ENCODE measurements at regions not wholly inside any gene's neighbourhood (a gene's known extent, or its start where the extent isn't known, plus 50 kb on each side); places are given as distances from the start of the nearest gene placed in this dataset.

DNA sequence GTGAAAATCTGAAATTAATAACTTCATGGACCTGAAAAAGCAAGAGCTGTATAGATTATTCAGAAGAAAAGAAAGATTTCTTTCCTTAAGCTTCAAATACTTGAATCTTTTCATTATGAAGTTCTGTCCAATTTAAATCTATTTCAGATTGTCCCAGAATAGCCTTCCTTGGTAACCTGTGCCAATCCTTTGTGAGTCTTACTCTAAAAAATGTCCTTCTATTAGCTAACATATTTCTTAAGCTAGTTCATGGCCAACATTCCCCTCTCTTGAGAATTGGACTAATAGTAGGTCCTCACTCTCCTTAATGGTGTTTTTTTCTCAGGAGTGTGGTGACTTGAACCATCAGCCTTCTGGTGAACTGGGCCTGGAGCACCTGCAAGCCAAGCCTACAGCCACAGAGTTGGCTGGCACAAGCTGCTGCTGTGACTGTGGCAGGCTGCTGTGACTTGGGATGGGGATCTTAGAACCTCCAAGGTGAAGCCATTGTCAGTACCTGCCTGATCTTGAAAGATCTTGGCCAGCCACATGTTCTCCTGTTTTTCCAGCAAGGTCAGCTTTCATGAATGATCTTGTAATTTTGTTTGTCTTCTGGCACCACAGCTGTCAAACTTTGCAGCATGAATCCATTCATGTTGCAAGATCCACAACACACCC lies 262.6 kb upstream of the MAP3K1 start:
- Histone ChIP-seq H3K9me2 (ENCODE audit: insufficient read depth, low read length) (no peaks in the 10 kb centered on the region), H3K79me2 (replicated peaks; ENCODE audit: insufficient read depth, low read length) (no peaks in the 10 kb centered on the region), H3K27me3 (ENCODE audit: insufficient read depth, low read depth, low read length) (no peaks in the 10 kb centered on the region), H3F3A (ENCODE audit: insufficient read depth, low read length, poor library complexity, severe bottlenecking) (no peaks in the 10 kb centered on the region), H3K4me2 (ENCODE audit: low read length) (no peak overlapping the region), H3K9me3 (ENCODE audit: low read length) (no peaks in the 10 kb centered on the region), H3K9ac (ENCODE audit: low read length) (no peak overlapping the region), H4K20me1 (ENCODE audit: insufficient read depth) (no peaks in the 10 kb centered on the region), H3K27ac (ENCODE audit: low read length) (no peak overlapping the region), H2AFZ (ENCODE audit: low read depth, low read length) (no peak overlapping the region), H3K4me3 (ENCODE audit: low read length) (no peak overlapping the region), H3K36me3 (ENCODE audit: insufficient read depth, low read length) (no peaks in the 10 kb centered on the region)
- TF ChIP-seq POLR2AphosphoS5 (IDR thresholded peaks at IDR 0.05), result no peak
- TF ChIP-seq, protein P1, sequence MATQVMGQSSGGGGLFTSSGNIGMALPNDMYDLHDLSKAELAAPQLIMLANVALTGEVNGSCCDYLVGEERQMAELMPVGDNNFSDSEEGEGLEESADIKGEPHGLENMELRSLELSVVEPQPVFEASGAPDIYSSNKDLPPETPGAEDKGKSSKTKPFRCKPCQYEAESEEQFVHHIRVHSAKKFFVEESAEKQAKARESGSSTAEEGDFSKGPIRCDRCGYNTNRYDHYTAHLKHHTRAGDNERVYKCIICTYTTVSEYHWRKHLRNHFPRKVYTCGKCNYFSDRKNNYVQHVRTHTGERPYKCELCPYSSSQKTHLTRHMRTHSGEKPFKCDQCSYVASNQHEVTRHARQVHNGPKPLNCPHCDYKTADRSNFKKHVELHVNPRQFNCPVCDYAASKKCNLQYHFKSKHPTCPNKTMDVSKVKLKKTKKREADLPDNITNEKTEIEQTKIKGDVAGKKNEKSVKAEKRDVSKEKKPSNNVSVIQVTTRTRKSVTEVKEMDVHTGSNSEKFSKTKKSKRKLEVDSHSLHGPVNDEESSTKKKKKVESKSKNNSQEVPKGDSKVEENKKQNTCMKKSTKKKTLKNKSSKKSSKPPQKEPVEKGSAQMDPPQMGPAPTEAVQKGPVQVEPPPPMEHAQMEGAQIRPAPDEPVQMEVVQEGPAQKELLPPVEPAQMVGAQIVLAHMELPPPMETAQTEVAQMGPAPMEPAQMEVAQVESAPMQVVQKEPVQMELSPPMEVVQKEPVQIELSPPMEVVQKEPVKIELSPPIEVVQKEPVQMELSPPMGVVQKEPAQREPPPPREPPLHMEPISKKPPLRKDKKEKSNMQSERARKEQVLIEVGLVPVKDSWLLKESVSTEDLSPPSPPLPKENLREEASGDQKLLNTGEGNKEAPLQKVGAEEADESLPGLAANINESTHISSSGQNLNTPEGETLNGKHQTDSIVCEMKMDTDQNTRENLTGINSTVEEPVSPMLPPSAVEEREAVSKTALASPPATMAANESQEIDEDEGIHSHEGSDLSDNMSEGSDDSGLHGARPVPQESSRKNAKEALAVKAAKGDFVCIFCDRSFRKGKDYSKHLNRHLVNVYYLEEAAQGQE (IDR thresholded peaks at IDR 0.05; ENCODE audit: borderline replicate concordance), result no peak
- no peak for TF ChIP-seq TAF1 (IDR thresholded peaks at IDR 0.05; ENCODE audit: low read depth)
- no peak for TF ChIP-seq EP300 (conservative IDR thresholded peaks at IDR 0.05; ENCODE audit: poor library complexity, severe bottlenecking)
- TF ChIP-seq SMC3 (conservative IDR thresholded peaks at IDR 0.05; ENCODE audit: poor library complexity), result no peak
- no peak for TF ChIP-seq RAD21 (conservative IDR thresholded peaks at IDR 0.05)
- no peak for TF ChIP-seq EZH2 (IDR thresholded peaks at IDR 0.05; ENCODE audit: borderline replicate concordance, insufficient read depth, low read length, poor library complexity, severe bottlenecking)

- Histone ChIP-seq H3K9ac (ENCODE audit: low read length) (no peak overlapping the region), H3K9me3 (ENCODE audit: low read length) (no peaks in the 10 kb centered on the region), H4K20me1 (ENCODE audit: insufficient read depth) (no peaks in the 10 kb centered on the region), H3K79me2 (replicated peaks; ENCODE audit: insufficient read depth, low read length) (no peaks in the 10 kb centered on the region), H3K9me2 (ENCODE audit: insufficient read depth, low read length) (no peaks in the 10 kb centered on the region), H3K27me3 (ENCODE audit: insufficient read depth, low read depth, low read length) (no peaks in the 10 kb centered on the region), H3K27ac (ENCODE audit: low read length) (no peak overlapping the region), H3K4me2 (ENCODE audit: low read length) (no peak overlapping the region), H3F3A (ENCODE audit: insufficient read depth, low read length, poor library complexity, severe bottlenecking) (no peaks in the 10 kb centered on the region), H3K36me3 (ENCODE audit: insufficient read depth, low read length) (no peaks in the 10 kb centered on the region), H3K4me3 (ENCODE audit: low read length) (no peak overlapping the region), H2AFZ (ENCODE audit: low read depth, low read length) (no peak overlapping the region)
- TF ChIP-seq TAF1 (IDR thresholded peaks at IDR 0.05; ENCODE audit: low read depth) (no peak), RAD21 (conservative IDR thresholded peaks at IDR 0.05) (no peak), EZH2 (IDR thresholded peaks at IDR 0.05; ENCODE audit: borderline replicate concordance, insufficient read depth, low read length, poor library complexity, severe bottlenecking) (no peak)
These were observed 265.1 kb upstream of the MAP3K1 start for GRCh38 chr5:56550227-56550626.

DNA sequence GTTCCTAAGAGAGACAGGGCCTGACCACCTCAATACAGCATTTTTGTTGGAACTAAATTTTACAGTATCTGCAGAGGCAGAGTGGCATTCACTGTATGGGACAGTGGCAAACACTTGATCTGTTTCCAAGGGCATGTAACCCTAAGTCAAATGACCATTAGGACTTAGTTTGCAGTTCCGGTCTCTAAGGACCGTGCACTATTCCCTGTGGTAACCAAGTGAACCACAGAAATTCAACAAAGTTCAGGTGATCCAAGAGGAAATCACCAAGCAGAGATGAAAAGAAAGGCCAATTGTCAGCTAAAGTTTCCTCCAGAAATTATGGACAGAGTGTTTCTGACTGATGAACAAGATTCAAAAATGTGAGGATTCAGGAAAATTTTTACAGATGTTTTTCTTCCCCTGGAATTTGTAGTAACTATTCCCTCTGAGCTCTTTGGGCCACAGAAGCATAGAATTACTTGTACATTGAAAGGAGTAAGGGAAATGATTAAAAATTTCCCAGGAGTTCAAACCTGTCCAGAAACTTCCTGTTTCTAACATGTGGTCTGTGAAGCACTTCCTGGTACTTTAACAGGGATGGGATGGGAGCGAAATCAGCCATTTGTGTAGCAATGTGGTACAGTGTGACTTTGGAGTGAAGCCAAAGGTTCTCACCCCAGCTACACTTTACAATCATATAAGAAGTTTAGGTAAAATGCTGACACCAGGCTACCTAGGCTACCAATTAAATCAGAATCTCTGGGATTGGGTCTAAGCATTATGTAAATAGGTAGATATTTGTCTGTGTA lies 266.1 kb upstream of the MAP3K1 start:
- no peak overlapping the region for H3K9ac ChIP-seq (ENCODE audit: low read length)
- no peak overlapping the region for H3K27ac ChIP-seq (ENCODE audit: low read length)
- H4K20me1 ChIP-seq (ENCODE audit: insufficient read depth), result no peaks in the 10 kb centered on the region
- no peak overlapping the region for H2AFZ ChIP-seq (ENCODE audit: low read depth, low read length)
- no peaks in the 10 kb centered on the region for H3K9me3 ChIP-seq (ENCODE audit: low read length)
- no peaks in the 10 kb centered on the region for H3K36me3 ChIP-seq (ENCODE audit: insufficient read depth, low read length)
- no peak for TF ChIP-seq RAD21 (conservative IDR thresholded peaks at IDR 0.05)
- TF ChIP-seq EZH2 (IDR thresholded peaks at IDR 0.05; ENCODE audit: borderline replicate concordance, insufficient read depth, low read length, poor library complexity, severe bottlenecking), result no peak
- TF ChIP-seq POLR2AphosphoS5 (IDR thresholded peaks at IDR 0.05), result no peak
- TF ChIP-seq, protein P1 (IDR thresholded peaks at IDR 0.05; ENCODE audit: borderline replicate concordance), result no peak
- no peak for TF ChIP-seq EP300 (conservative IDR thresholded peaks at IDR 0.05; ENCODE audit: poor library complexity, severe bottlenecking)
- no peak for TF ChIP-seq SMC3 (conservative IDR thresholded peaks at IDR 0.05; ENCODE audit: poor library complexity)
- no peak for TF ChIP-seq CTCF (IDR thresholded peaks at IDR 0.05; ENCODE audit: poor library complexity, severe bottlenecking)
- TF ChIP-seq TAF1 (IDR thresholded peaks at IDR 0.05; ENCODE audit: low read depth), result no peak
- TF ChIP-seq MXI1 (conservative IDR thresholded peaks at IDR 0.05; ENCODE audit: poor library complexity, severe bottlenecking), result no peak
- no peaks in the 10 kb centered on the region for H3K79me2 ChIP-seq (replicated peaks; ENCODE audit: insufficient read depth, low read length)
- H3K4me2 ChIP-seq (ENCODE audit: low read length), result no peak overlapping the region
- no peak overlapping the region for H3K4me3 ChIP-seq (ENCODE audit: low read length)
- no peaks in the 10 kb centered on the region for H3F3A ChIP-seq (ENCODE audit: insufficient read depth, low read length, poor library complexity, severe bottlenecking)
- H3K9me2 ChIP-seq (ENCODE audit: insufficient read depth, low read length), result no peaks in the 10 kb centered on the region
- no peaks in the 10 kb centered on the region for H3K27me3 ChIP-seq (ENCODE audit: insufficient read depth, low read depth, low read length)
